AG20443 (cell line): ENCODE measurements at regions not wholly inside any gene's neighbourhood (a gene's known extent, or its start where the extent isn't known, plus 50 kb on each side); places are given as distances from the start of the nearest gene placed in this dataset.
"Not testable (repeated sequence)": the region's sequence is repeated elsewhere in the genome, so short reads cannot be mapped to it uniquely, and the experiment has no call there.

Experiments
- DNase-seq: peaks from one replicate; pipeline ENCODE4 v3.0.0; 2012; ENCODE audit warnings: low spot score, mixed read lengths

GRCh38 chr16:66206363-66206762 is 160.1 kb upstream of the CDH5 start:
- DNase-seq: no peak

- DNase-seq: peak; percentile 24
These were observed 160.9 kb upstream of the CDH5 start for GRCh38 chr16:66205287-66206231.

GRCh38 chr16:66204756-66205155 is 161.7 kb upstream of the CDH5 start:
- peak; percentile 50 for DNase-seq

GRCh38 chr16:66203476-66203875 is 163.0 kb upstream of the CDH5 start:
- no peak for DNase-seq

- peak; percentile 53 for DNase-seq
These were observed 167.3 kb upstream of the CDH5 start for GRCh38 chr16:66199189-66199588.

GRCh38 chr16:66198641-66199040 is 167.8 kb upstream of the CDH5 start:
- DNase-seq: no peak

GRCh38 chr16:66197668-66198278 is 168.7 kb upstream of the CDH5 start:
- DNase-seq: no peak

GRCh38 chr16:66196770-66197169 is 169.7 kb upstream of the CDH5 start:
- DNase-seq: no peak

- DNase-seq: no peak
These were observed 171.6 kb upstream of the CDH5 start for GRCh38 chr16:66194866-66195265.

- no peak for DNase-seq
These were observed 172.8 kb upstream of the CDH5 start for GRCh38 chr16:66193543-66194229.

GRCh38 chr16:66190411-66190810 is 176.1 kb upstream of the CDH5 start:
- no peak for DNase-seq

GRCh38 chr16:66189951-66190350 is 176.5 kb upstream of the CDH5 start:
- peak; percentile 72 for DNase-seq

- peak; percentile 39 for DNase-seq
These were observed 177.4 kb upstream of the CDH5 start for GRCh38 chr16:66188917-66189725.

GRCh38 chr16:66186251-66186785 is 180.2 kb upstream of the CDH5 start:
- no peak for DNase-seq

GRCh38 chr16:66182592-66182991 is 183.9 kb upstream of the CDH5 start:
- DNase-seq: no peak

GRCh38 chr16:66176731-66177130 is 189.8 kb upstream of the CDH5 start:
- DNase-seq: no peak

- DNase-seq: no peak
These were observed 190.4 kb upstream of the CDH5 start for GRCh38 chr16:66176111-66176510.

GRCh38 chr16:66175636-66176035 is 190.9 kb upstream of the CDH5 start:
- no peak for DNase-seq

- no peak for DNase-seq
These were observed 191.4 kb upstream of the CDH5 start for GRCh38 chr16:66175058-66175457.

GRCh38 chr16:66173796-66174195 is 192.7 kb upstream of the CDH5 start:
- not testable (repeated sequence) for DNase-seq

- DNase-seq: not testable (repeated sequence)
These were observed 193.3 kb upstream of the CDH5 start for GRCh38 chr16:66173181-66173580.

- DNase-seq: no peak
These were observed 194.0 kb upstream of the CDH5 start for GRCh38 chr16:66172463-66172862.
